ENCODE measurements at regions not wholly inside any gene's neighbourhood (a gene's known extent, or its start where the extent isn't known, plus 50 kb on each side); places are given as distances from the start of the nearest gene placed in this dataset.

DNA sequence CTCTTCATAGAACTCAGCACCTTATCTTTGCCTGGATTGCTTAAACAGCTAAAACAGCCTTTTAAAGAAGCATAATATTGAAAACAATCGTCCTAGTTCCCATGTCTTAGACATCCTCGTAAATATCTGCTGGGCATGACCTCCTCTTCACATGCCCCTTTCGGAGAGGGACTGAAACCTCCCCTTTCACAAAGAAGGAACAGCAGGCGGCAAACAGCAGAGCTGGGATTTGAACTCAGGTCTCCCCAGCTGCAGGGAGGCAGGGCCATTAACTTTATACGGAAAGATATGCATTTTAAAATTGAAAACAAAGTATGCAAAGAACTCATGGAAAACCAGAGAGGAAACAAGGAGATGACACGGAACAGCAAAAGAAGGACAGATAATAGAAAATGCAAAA, 249.9 kb downstream of the FOXL1 start:
- no peak overlapping the region for H3K4me3 ChIP-seq
- ATAC-seq (no peak), DNase-seq (no peak)
- intact Hi-C loops (cut with DNase I, micrococcal nuclease): no loop called here
- no peaks in the 10 kb centered on the region for H3K4me1 ChIP-seq (ENCODE audit: low read depth)
- TF ChIP-seq, protein P1, sequence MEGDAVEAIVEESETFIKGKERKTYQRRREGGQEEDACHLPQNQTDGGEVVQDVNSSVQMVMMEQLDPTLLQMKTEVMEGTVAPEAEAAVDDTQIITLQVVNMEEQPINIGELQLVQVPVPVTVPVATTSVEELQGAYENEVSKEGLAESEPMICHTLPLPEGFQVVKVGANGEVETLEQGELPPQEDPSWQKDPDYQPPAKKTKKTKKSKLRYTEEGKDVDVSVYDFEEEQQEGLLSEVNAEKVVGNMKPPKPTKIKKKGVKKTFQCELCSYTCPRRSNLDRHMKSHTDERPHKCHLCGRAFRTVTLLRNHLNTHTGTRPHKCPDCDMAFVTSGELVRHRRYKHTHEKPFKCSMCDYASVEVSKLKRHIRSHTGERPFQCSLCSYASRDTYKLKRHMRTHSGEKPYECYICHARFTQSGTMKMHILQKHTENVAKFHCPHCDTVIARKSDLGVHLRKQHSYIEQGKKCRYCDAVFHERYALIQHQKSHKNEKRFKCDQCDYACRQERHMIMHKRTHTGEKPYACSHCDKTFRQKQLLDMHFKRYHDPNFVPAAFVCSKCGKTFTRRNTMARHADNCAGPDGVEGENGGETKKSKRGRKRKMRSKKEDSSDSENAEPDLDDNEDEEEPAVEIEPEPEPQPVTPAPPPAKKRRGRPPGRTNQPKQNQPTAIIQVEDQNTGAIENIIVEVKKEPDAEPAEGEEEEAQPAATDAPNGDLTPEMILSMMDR (IDR thresholded peaks at IDR 0.05): no peak
- H3K36me3 ChIP-seq (ENCODE audit: low read depth): no peaks in the 10 kb centered on the region
- H3K9me3 ChIP-seq: no peaks in the 10 kb centered on the region

DNA sequence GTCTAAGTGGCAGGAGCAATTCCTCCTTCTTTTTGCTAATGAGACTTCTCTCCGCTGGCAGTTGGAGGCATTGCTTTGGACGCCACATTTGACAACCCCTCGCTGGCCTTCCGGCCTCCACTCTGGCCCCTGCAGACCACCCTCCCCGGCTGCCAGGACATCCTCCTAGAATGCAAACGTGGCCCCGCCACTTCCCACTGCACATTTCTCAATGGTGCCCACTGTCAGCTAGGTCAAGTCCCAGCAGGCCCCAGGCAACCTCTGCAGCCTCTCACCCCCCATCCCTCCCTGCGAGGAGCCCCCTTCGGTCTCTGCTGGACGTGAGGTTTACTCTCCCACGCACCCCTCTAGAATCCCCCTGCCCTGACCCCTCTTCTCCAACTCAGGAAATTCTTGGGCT, 250.3 kb downstream of the FOXL1 start:
- intact Hi-C loops (cut with DNase I, micrococcal nuclease): no loop called here
- no peak overlapping the region for H3K4me3 ChIP-seq
- DNase-seq: no peak
- TF ChIP-seq, protein P1 (IDR thresholded peaks at IDR 0.05): no peak
- H3K9me3 ChIP-seq: no peaks in the 10 kb centered on the region
- no peaks in the 10 kb centered on the region for H3K4me1 ChIP-seq (ENCODE audit: low read depth)
- ATAC-seq: no peak
- H3K36me3 ChIP-seq (ENCODE audit: low read depth): no peaks in the 10 kb centered on the region

DNA sequence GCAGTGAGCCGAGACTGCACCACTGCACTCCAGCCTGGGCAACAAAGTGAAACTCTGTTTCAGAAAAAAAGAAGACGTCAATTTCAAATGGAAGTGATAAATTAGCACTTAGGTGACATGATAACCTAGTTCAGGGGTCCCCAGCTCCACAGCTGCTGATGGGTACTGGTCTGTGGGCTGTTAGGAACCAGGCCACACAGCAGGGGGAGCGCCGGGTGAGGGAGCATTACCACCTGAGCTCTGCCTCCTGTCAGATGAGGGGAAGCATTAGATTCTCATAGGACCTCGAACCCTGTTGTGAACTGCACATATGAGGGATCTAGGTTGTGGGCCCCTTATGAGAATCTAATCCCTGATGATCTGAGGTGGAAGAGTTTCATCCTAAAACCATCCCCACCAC, 253.0 kb downstream of the FOXL1 start:
- no peaks in the 10 kb centered on the region for H3K4me1 ChIP-seq (ENCODE audit: low read depth)
- intact Hi-C loops (cut with DNase I, micrococcal nuclease): no loop called here
- ATAC-seq (no peak), DNase-seq (no peak)
- TF ChIP-seq, protein P1 (IDR thresholded peaks at IDR 0.05): no peak
- no peaks in the 10 kb centered on the region for H3K9me3 ChIP-seq
- H3K36me3 ChIP-seq (ENCODE audit: low read depth): no peaks in the 10 kb centered on the region
- H3K4me3 ChIP-seq: no peak overlapping the region

DNA sequence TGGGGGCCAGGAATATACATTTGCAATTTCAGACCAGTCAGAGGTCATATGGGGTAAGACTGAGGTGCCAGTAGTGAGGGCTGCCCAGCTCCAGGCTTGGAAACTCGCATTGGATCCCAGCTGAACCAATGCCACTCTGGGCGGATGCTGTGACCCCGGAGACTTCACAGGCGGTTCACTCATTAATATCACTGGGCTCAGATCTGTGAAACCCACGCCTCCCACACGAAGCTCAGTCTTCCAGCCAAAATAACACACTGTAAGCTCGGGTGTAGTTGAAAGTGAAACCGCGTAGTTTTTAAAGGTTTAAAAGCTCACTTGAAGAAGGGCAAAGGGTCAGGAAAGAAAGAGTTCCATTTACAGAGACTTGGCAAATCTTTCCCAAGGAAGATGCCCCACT, 254.8 kb downstream of the FOXL1 start:
- ATAC-seq (no peak), DNase-seq (no peak)
- Histone ChIP-seq H3K36me3 (ENCODE audit: low read depth) (no peaks in the 10 kb centered on the region), H3K4me3 (no peak overlapping the region), H3K9me3 (no peaks in the 10 kb centered on the region), H3K4me1 (ENCODE audit: low read depth) (no peaks in the 10 kb centered on the region)
- intact Hi-C loops (cut with DNase I, micrococcal nuclease): no loop called here
- TF ChIP-seq, protein P1 (IDR thresholded peaks at IDR 0.05): no peak

DNA sequence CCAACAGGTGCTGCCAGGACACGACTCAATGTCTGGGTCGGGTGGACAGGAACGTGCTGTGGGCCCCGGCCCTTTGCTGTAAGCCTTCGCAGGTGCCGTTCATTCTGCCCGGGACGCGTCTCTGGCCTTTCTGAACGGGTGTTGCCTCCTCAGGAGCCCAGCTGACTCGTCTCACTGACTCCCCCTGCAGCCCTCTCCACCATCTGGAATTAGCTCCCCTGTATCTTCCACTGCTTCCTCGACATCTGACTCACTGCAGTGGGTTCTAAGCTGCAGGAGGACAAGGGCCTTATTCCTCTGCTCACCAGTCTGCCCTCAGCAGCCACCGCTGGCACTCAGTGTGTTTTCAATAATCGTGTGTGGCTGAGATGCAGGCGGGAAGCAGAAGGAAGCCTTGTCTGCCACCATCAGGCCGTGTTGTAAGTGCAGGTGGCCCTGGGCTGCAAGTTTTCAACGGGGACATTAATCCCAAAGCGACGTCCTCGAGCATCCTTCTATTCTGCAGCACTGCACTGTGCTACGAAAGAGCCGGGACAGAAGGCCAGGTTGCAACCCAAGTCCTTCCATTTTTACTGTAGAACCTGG, 256.2 kb downstream of the FOXL1 start:
- H3K9me3 ChIP-seq: no peaks in the 10 kb centered on the region
- no peaks in the 10 kb centered on the region for H3K4me1 ChIP-seq (ENCODE audit: low read depth)
- H3K36me3 ChIP-seq (ENCODE audit: low read depth): no peaks in the 10 kb centered on the region
- H3K4me3 ChIP-seq: no peak overlapping the region
- TF ChIP-seq, protein P1 (IDR thresholded peaks at IDR 0.05): no peak
- intact Hi-C loops (cut with DNase I, micrococcal nuclease): no loop called here
- ATAC-seq (no peak), DNase-seq (no peak)

DNA sequence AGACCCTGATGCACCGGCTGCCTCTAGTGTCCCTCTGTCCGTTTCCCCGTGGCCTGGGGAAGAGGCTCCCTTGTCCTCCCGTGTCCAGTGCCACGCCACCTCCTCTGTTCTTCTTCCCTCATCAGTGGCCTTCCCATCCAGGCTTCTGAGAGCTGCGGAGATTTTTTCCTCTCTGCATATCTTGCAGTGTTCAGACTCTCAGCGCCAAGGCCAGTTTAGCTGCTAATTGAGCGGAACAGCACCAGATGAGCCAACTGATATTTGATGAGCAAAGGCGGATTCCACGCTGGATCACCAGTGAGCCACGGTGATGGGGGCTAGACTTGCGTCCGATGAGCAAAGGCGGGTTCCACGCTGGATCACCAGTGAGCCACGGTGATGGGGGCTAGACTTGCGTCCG, 257.6 kb downstream of the FOXL1 start:
- Histone ChIP-seq H3K9me3 (no peaks in the 10 kb centered on the region), H3K4me1 (ENCODE audit: low read depth) (no peaks in the 10 kb centered on the region), H3K36me3 (ENCODE audit: low read depth) (no peaks in the 10 kb centered on the region), H3K4me3 (no peak overlapping the region)
- DNase-seq: no peak
- TF ChIP-seq, protein P1 (IDR thresholded peaks at IDR 0.05): no peak
- intact Hi-C loops (cut with DNase I, micrococcal nuclease): no loop called here
- ATAC-seq: no peak

Measured in mucosa of descending colon (tissue), 3 donors.